ENCODE measurements at regions not wholly inside any gene's neighbourhood (a gene's known extent, or its start where the extent isn't known, plus 50 kb on each side); places are given as distances from the start of the nearest gene placed in this dataset.
"Not testable (repeated sequence)": the region's sequence is repeated elsewhere in the genome, so short reads cannot be mapped to it uniquely, and the experiment has no call there.

DNA sequence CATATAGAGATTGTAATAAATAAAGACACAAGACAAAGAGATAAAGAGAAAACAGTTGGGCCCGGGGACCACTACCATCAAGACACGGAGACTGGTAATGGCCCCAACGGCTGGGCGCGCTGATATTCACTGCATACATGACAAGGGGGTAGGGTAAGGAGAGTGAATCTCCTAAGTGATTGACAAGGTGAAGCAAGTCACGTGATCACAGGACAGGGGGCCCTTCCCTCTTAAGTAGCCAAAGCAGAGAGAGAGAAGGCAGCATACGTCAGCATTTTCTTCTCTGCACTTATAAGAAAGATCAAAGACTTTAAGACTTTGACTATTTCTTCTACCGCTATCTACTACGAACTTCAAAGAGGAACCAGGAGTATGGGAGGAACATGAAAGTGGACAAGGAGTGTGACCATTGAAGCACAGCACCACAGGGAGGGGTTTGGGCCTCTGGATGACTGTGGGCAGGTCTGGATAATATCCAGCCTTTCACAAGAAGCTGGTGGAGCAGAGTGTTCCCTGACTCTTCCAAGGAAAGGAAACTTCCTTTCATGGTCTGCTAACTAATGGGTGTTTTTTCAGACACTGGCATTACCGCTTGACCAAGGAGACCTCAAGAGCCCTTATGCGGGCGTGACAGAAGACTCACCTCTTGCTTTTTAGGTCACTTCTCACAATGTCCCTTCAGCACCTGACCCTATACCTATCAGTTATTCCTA lies 75.6 kb downstream of the MRPL39 start:
- H3K36me3 ChIP-seq (ENCODE audit: control insufficient read depth in 2 of 2, extremely low read depth in 1 of 2, insufficient read depth in 2 of 2, low read length in 2 of 2); H3K9ac ChIP-seq (replicated peaks; ENCODE audit: extremely low read depth, insufficient read depth, low read length); H3K79me2 ChIP-seq (ENCODE audit: control insufficient read depth, insufficient read depth, low read length); dilution Hi-C loops (cut with MboI; ENCODE audit: extremely low pct_ligation_motif_present, low sequenced_read_pairs); intact Hi-C loops (cut with micrococcal nuclease); H3K4me1 ChIP-seq (ENCODE audit: control insufficient read depth, extremely low read depth, insufficient read depth, low read length); H3K4me2 ChIP-seq (ENCODE audit: insufficient read depth, low read length); H3K4me3 ChIP-seq (replicated peaks in 1 of 3; ENCODE audit: insufficient read depth in 1 of 3, low read depth in 1 of 3, low read length in 3 of 3); BruUV-seq (replicated peaks); DNase-seq (ENCODE audit: low read depth, low spot score); H2AFZ ChIP-seq (ENCODE audit: low read depth, low read length); POLR2A ChIA-PET; H3K27ac ChIP-seq (ENCODE audit: insufficient read depth, low read depth, low read length); CTCF ChIA-PET; H3K9me3 ChIP-seq (replicated peaks; ENCODE audit: control insufficient read depth, insufficient read depth, low read length); H3K27me3 ChIP-seq (ENCODE audit: control insufficient read depth in 2 of 2, insufficient read depth in 2 of 2, low read length in 2 of 2); H4K20me1 ChIP-seq (replicated peaks; ENCODE audit: control insufficient read depth, extremely low read depth, insufficient read depth, low read length); FAIRE-seq; H3K9me1 ChIP-seq (replicated peaks; ENCODE audit: control insufficient read depth, extremely low read depth, insufficient read depth, low read length): not testable (repeated sequence)

DNA sequence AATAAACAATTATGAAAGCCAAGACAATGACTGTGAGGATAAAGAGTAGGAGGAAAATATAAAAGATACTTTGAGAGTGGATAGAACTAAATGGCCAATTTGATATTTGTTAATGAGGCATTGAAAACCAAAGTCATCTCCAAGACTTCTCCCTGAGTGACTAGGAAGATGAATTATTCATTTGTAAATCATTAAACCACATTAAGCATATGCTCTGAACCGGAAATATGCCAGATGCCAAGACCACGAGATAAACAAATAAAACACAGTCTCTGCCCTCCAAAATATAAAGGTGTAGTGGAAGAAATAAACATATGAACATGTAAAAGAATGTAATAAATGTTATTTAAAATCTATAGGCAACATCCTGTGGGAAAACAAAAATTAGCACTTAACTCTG lies 78.8 kb downstream of the MRPL39 start:
- no TSS peak for BruUV-seq (replicated peaks)
- TF ChIP-seq, protein P1, sequence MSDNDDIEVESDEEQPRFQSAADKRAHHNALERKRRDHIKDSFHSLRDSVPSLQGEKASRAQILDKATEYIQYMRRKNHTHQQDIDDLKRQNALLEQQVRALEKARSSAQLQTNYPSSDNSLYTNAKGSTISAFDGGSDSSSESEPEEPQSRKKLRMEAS (IDR thresholded peaks at IDR 0.05; ENCODE audit: insufficient read depth, insufficient read length), result no peak
- TF ChIP-seq, protein P2, sequence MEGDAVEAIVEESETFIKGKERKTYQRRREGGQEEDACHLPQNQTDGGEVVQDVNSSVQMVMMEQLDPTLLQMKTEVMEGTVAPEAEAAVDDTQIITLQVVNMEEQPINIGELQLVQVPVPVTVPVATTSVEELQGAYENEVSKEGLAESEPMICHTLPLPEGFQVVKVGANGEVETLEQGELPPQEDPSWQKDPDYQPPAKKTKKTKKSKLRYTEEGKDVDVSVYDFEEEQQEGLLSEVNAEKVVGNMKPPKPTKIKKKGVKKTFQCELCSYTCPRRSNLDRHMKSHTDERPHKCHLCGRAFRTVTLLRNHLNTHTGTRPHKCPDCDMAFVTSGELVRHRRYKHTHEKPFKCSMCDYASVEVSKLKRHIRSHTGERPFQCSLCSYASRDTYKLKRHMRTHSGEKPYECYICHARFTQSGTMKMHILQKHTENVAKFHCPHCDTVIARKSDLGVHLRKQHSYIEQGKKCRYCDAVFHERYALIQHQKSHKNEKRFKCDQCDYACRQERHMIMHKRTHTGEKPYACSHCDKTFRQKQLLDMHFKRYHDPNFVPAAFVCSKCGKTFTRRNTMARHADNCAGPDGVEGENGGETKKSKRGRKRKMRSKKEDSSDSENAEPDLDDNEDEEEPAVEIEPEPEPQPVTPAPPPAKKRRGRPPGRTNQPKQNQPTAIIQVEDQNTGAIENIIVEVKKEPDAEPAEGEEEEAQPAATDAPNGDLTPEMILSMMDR (IDR thresholded peaks at IDR 0.05; ENCODE audit: extremely low read depth in 1 of 2, insufficient read depth in 1 of 2, low read depth in 1 of 2, low read length in 2 of 2), result no peak
- Histone ChIP-seq H3K9me1 (replicated peaks; ENCODE audit: control insufficient read depth, extremely low read depth, insufficient read depth, low read length) (no peaks in the 10 kb centered on the region), H3K4me3 (replicated peaks in 1 of 3; ENCODE audit: insufficient read depth in 1 of 3, low read depth in 1 of 3, low read length in 3 of 3) (no peak overlapping the region), H3K27ac (ENCODE audit: insufficient read depth, low read depth, low read length) (no peak overlapping the region), H3K4me1 (ENCODE audit: control insufficient read depth, extremely low read depth, insufficient read depth, low read length) (no peaks in the 10 kb centered on the region), H3K9ac (replicated peaks; ENCODE audit: extremely low read depth, insufficient read depth, low read length) (no peak overlapping the region), H3K79me2 (ENCODE audit: control insufficient read depth, insufficient read depth, low read length) (no peaks in the 10 kb centered on the region), H2AFZ (ENCODE audit: low read depth, low read length) (no peak overlapping the region), H3K36me3 (ENCODE audit: control insufficient read depth in 2 of 2, extremely low read depth in 1 of 2, insufficient read depth in 2 of 2, low read length in 2 of 2) (no peaks in the 10 kb centered on the region), H3K27me3 (ENCODE audit: control insufficient read depth in 2 of 2, insufficient read depth in 2 of 2, low read length in 2 of 2) (no peaks in the 10 kb centered on the region), H3K9me3 (replicated peaks; ENCODE audit: control insufficient read depth, insufficient read depth, low read length) (no peaks in the 10 kb centered on the region), H3K4me2 (ENCODE audit: insufficient read depth, low read length) (no peak overlapping the region), H4K20me1 (replicated peaks; ENCODE audit: control insufficient read depth, extremely low read depth, insufficient read depth, low read length) (no peaks in the 10 kb centered on the region)
- ChIA-PET POLR2A (no interaction called here), CTCF (no interaction called here)
- dilution Hi-C loops (cut with MboI; ENCODE audit: extremely low pct_ligation_motif_present, low sequenced_read_pairs), result no loop called here
- intact Hi-C loops (cut with micrococcal nuclease), result no loop called here
- DNase-seq (ENCODE audit: low read depth, low spot score) (no peak), FAIRE-seq (no peak)

Data from endothelial cell of umbilical vein (primary cell).